ENCODE measurements at regions not wholly inside any gene's neighbourhood (a gene's known extent, or its start where the extent isn't known, plus 50 kb on each side); places are given as distances from the start of the nearest gene placed in this dataset.

DNA sequence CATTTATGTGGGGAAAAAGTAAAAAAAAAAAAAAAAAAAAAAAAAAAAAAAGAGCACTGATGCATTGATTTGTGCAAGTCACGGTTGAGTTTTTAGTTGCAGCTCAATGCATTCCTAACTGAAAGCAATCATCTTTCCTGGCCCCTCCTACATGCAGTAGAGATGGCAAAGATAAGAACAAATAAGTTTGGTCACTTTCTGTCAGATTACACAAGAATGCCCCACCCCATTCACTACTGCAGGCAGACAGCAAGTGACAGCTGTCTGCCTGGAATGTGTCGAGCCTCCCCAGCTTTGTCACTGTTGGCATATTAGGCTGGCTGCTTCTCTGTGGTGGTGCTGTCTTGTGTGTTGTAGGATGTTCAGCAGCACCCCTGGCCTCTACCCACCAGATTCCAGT, 243.5 kb downstream of the FOXL1 start:
- Histone ChIP-seq H3K27me3 (replicated peaks; ENCODE audit: insufficient read depth) (peaks cover 75% of the 10 kb centered on the region), H3K4me1 (ENCODE audit: insufficient read depth) (no peaks in the 10 kb centered on the region), H3K9ac (no peak overlapping the region), H2AFZ (no peak overlapping the region), H3K79me2 (ENCODE audit: insufficient read depth) (no peaks in the 10 kb centered on the region), H4K20me1 (ENCODE audit: insufficient read depth) (no peaks in the 10 kb centered on the region), H3K36me3 (ENCODE audit: low read depth) (no peaks in the 10 kb centered on the region), H3K27ac (no peak overlapping the region), H3K4me3 (no peak overlapping the region), H3K9me3 (ENCODE audit: low read depth) (no peaks in the 10 kb centered on the region), H3F3A (ENCODE audit: insufficient read depth) (no peaks in the 10 kb centered on the region), H3K9me2 (ENCODE audit: insufficient read depth) (no peaks in the 10 kb centered on the region), H3K4me2 (ENCODE audit: unreplicated experiment) (no peak overlapping the region)
- TF ChIP-seq EZH2phosphoT487 (IDR thresholded peaks at IDR 0.05; ENCODE audit: insufficient read depth, low read depth) (no peak), EZH2 (IDR thresholded peaks at IDR 0.05; ENCODE audit: insufficient read depth, poor library complexity, severe bottlenecking) (no peak)
- in situ Hi-C loops (cut with MboI) = no loop called here
- no peak for DNase-seq
- WGBS, 2 experiments (ENCODE audit: low coverage in 1 of 2, low lambda C conversion rate in 2 of 2, missing lambda C conversion rate in 2 of 2) = 38 to 43% methylated on average over 2 of the region's 2 CpGs

DNA sequence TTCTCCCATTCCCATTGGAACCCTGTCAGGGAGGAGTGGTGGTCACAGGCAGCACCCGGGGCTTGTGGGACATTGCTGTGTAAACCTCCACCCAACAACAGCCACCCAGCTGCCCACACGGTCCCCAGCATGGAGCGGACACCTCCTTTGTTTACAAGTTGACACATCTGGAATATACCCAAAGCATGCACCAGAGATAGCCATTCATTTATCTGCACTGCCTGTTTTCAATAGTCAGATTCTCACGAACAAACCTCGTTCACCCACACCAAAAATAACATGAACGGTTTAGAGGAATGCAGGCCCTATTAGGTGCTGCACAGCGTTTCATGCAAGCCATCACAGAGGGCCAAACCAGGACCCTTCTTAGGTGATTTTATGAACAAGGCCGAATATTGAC, 244.8 kb downstream of the FOXL1 start:
- no peaks in the 10 kb centered on the region for H3K9me2 ChIP-seq (ENCODE audit: insufficient read depth)

GRCh38 chr16:86823888-86824671, 245.7 kb downstream of the FOXL1 start:
- H3K9me2 ChIP-seq (ENCODE audit: insufficient read depth) = no peaks in the 10 kb centered on the region
- H3K4me3 ChIP-seq = no peak overlapping the region
- H4K20me1 ChIP-seq (ENCODE audit: insufficient read depth) = no peaks in the 10 kb centered on the region
- no peak overlapping the region for H3K27ac ChIP-seq
- H3K9me3 ChIP-seq (ENCODE audit: low read depth) = no peaks in the 10 kb centered on the region
- no peak overlapping the region for H2AFZ ChIP-seq
- peak; percentile 20 for DNase-seq
- in situ Hi-C loops (cut with MboI) = no loop called here
- 76 to 78% methylated on average over 22 of the region's 22 CpGs for WGBS, 2 experiments (ENCODE audit: low coverage in 1 of 2, low lambda C conversion rate in 2 of 2, missing lambda C conversion rate in 2 of 2)
- no peak overlapping the region for H3K4me2 ChIP-seq (ENCODE audit: unreplicated experiment)
- no peaks in the 10 kb centered on the region for H3K4me1 ChIP-seq (ENCODE audit: insufficient read depth)
- H3K36me3 ChIP-seq (ENCODE audit: low read depth) = no peaks in the 10 kb centered on the region
- TF ChIP-seq EZH2phosphoT487 (IDR thresholded peaks at IDR 0.05; ENCODE audit: insufficient read depth, low read depth) (no peak), EZH2 (IDR thresholded peaks at IDR 0.05; ENCODE audit: insufficient read depth, poor library complexity, severe bottlenecking) (no peak)
- H3F3A ChIP-seq (ENCODE audit: insufficient read depth) = no peaks in the 10 kb centered on the region
- no peak overlapping the region for H3K9ac ChIP-seq
- H3K79me2 ChIP-seq (ENCODE audit: insufficient read depth) = no peaks in the 10 kb centered on the region
- H3K27me3 ChIP-seq (replicated peaks; ENCODE audit: insufficient read depth) = peaks cover 75% of the 10 kb centered on the region

More for the DNA sequence above, 244.8 kb downstream of the FOXL1 start:
- Histone ChIP-seq H3K4me3 (no peak overlapping the region), H3K4me1 (ENCODE audit: insufficient read depth) (no peaks in the 10 kb centered on the region), H4K20me1 (ENCODE audit: insufficient read depth) (no peaks in the 10 kb centered on the region), H3K36me3 (ENCODE audit: low read depth) (no peaks in the 10 kb centered on the region), H3K9me3 (ENCODE audit: low read depth) (no peaks in the 10 kb centered on the region), H2AFZ (no peak overlapping the region), H3K79me2 (ENCODE audit: insufficient read depth) (no peaks in the 10 kb centered on the region), H3F3A (ENCODE audit: insufficient read depth) (no peaks in the 10 kb centered on the region), H3K27me3 (replicated peaks; ENCODE audit: insufficient read depth) (peaks cover 75% of the 10 kb centered on the region), H3K9ac (no peak overlapping the region), H3K4me2 (ENCODE audit: unreplicated experiment) (no peak overlapping the region), H3K27ac (no peak overlapping the region)
- no peak for DNase-seq
- TF ChIP-seq EZH2phosphoT487 (IDR thresholded peaks at IDR 0.05; ENCODE audit: insufficient read depth, low read depth) (no peak), EZH2 (IDR thresholded peaks at IDR 0.05; ENCODE audit: insufficient read depth, poor library complexity, severe bottlenecking) (no peak)
- 68 to 72% methylated on average over 8 of the region's 8 CpGs for whole genome bisulfite sequencing, 2 experiments (ENCODE audit: low coverage in 1 of 2, low lambda C conversion rate in 2 of 2, missing lambda C conversion rate in 2 of 2)
- in situ Hi-C loops (cut with MboI) = no loop called here

DNA sequence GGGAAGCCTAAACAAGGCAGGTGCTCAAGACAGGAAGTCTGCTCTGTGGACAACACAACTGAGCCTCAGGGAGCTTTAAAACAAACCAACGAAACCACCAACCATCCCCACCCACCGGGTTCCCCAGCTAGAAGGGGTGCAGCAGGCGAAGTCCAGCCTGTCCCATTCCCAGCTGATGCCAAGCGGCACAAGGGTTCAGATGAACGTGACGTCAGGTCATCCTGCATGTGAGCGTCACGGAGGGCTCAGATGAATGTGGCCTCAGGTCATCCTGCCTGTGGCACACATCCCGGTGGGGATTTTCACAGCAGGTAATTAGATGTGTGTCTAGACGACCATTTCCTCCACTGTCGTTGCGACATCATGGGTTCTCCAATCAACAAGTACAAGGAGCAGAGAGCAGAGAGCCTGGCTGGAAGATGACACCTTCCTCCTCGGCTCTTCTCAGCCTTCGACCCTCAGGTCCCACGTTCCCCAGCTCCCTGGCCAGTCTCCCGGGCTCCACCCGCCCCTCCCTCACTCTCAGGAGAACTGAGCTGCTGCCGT, 246.5 kb downstream of the FOXL1 start:
- Histone ChIP-seq H4K20me1 (ENCODE audit: insufficient read depth) (no peaks in the 10 kb centered on the region), H3K9ac (no peak overlapping the region), H3K27me3 (replicated peaks; ENCODE audit: insufficient read depth) (peaks cover 81% of the 10 kb centered on the region), H3K4me2 (ENCODE audit: unreplicated experiment) (no peak overlapping the region), H3K4me3 (no peak overlapping the region), H3K9me2 (ENCODE audit: insufficient read depth) (no peaks in the 10 kb centered on the region), H3K79me2 (ENCODE audit: insufficient read depth) (no peaks in the 10 kb centered on the region), H3F3A (ENCODE audit: insufficient read depth) (no peaks in the 10 kb centered on the region), H2AFZ (no peak overlapping the region), H3K9me3 (ENCODE audit: low read depth) (no peaks in the 10 kb centered on the region), H3K36me3 (ENCODE audit: low read depth) (no peaks in the 10 kb centered on the region), H3K27ac (no peak overlapping the region), H3K4me1 (ENCODE audit: insufficient read depth) (no peaks in the 10 kb centered on the region)
- 38 to 40% methylated on average over 18 of the region's 18 CpGs for WGBS, 2 experiments (ENCODE audit: low coverage in 1 of 2, low lambda C conversion rate in 2 of 2, missing lambda C conversion rate in 2 of 2)
- no peak for DNase-seq
- in situ Hi-C loops (cut with MboI) = no loop called here
- no peak for TF ChIP-seq EZH2phosphoT487 (IDR thresholded peaks at IDR 0.05; ENCODE audit: insufficient read depth, low read depth)
- no peak for TF ChIP-seq EZH2 (IDR thresholded peaks at IDR 0.05; ENCODE audit: insufficient read depth, poor library complexity, severe bottlenecking)

Measured in GM23248 (cell line).